GM18499 (cell line): ENCODE measurements at regions not wholly inside any gene's neighbourhood (a gene's known extent, or its start where the extent isn't known, plus 50 kb on each side); places are given as distances from the start of the nearest gene placed in this dataset.
A peak's percentile ranks its signal among the peaks of the same experiment; 100 is the strongest.

ENCODE experiments used
- ATAC-seq: cut with Tn5 transposase; IDR thresholded peaks from one replicate; pipeline ENCODE4 v1.9.1; 2021; ENCODE audit warnings: moderate number of reproducible peaks; ENCODE audit not compliant: insufficient read depth, unreplicated experiment

DNA sequence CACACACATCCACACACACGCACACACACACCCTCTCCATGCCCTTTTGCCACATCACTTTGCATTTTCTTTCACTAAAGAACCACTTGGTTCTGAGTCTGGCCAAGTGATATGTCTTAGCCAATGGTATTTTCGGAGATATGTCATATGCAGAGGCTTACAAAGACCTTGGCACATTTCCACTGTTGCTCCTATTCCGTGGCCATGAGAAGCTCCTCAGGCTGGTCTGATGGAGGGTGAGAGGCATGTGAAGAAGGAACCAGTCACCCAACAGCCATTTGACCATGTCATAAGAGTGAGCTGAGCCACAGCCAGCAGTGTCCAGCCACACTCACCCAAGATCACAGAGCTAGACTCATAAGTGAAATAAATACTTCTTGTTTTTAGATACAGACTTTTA, 212.6 kb upstream of the NAV2 start:
- ATAC-seq, result no peak

DNA sequence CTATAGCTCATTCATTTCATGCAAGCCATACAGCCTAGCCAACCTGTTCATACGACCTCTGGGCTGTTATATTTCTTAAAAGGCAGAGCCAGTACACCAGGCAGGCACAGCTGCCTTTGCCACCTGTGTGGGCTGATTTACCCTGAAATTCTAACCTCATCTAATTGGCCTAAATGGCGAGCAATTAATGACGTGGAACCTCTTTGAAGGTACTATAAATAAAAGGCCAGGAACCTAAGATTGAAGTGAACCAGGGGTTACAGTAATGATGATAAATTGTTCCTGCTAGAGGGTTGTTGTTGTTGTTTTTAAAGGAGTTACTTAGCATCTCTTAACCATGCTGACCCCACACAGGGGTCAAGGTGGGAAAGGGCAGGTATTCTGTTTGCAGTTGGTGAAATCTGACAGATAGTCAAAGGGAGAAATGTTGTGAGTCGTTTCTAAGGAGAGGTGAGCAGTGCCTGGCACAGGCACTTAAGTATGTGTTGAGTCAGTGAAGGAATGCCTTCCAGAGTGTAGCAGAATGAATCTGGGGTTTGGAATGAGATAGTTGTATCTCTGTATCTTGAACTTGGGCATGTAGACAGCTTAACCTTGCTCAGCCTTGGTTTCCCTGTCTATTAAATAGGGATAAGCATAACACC, 213.5 kb upstream of the NAV2 start:
- no peak for ATAC-seq

DNA sequence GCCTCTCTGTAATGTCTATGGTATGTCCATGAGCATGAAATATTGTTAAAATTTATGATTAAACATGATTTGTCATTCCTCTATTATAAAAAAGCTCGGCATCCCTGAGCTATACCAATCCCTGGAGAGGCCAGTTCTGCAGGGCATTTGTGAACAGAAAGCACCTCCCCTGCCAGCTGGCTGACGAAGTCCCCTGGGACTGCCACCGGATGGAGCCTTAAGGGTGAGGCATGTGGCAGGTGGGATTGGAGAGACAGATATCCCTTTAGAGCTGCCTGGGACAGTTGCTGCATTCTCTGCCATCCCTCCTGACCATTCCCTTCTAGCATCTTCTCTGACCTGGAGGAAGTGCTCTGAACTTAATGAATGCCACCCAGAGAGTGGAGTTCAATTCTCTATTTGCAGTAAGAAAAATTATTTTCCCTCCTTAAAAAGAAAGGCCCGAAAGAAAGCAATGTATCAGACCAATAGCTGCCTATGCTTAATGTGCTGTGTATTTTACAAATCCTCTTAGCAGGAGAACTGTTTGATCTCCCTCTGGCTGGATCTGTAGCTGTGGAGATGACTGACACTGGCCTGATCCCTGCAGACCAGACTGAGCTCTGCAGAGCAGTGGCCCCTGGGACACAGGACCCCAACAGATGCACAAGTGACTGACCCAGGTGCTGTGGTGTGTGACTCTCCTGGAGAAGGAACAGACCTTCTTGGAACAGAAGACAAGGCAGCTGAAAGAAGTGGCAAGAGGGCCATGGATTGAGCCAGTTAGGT, 219.0 kb upstream of the NAV2 start:
- no peak for ATAC-seq

DNA sequence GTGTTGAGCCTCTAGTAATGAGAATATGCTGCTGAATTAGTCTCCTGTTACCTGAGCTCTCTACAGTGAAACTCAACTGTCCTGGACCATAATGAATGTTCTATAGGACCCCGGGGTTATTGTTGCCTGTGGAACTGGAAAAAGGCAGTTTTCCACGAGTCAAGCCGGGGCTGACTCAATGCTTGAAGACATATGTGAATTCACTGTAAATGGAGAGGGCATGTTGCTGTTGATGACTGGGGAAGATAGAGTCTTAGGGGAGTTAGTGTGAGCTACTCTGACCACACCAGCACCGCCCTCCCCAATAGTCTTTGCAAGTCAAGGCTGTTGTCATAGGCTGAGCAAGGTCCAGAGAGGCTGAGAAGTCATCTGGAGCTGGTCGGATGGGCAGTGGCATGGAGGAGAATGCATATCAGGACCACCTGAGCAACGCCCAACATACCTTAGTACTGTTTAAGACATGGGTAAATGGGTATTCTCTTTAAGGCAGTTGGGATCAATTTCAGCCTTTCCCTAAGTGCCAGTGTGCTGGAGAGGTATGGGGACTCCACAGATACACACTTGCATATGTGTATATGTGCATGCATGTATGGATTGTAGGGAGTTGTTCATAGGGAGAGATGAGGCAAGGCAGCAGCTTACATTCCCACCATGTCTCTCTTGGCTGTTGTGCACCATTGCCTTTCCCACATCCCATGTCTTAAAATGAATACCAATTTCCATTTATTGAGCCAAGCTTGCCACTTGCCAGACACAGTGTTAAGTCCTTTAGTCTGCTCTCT, 230.1 kb upstream of the NAV2 start:
- ATAC-seq, result no peak

DNA sequence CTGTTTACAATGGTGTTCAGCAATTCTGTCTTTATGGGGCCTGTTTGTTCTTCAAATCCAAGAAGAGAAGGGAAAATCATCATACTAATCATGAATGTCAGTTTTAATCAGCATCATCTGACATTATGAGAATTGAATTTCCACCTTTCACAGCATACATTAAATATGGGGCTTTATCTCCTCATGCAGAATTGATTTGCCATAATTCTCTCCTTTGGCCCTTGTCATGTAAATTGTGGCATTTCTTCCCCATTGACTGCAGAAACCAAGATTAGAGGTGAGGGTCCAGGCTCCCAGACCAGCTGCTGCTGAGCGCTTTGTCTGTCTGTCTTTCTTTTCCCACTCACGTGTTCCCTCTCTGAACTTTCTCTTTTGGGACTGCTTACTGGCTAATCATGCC, 232.1 kb upstream of the NAV2 start:
- ATAC-seq, result no peak

DNA sequence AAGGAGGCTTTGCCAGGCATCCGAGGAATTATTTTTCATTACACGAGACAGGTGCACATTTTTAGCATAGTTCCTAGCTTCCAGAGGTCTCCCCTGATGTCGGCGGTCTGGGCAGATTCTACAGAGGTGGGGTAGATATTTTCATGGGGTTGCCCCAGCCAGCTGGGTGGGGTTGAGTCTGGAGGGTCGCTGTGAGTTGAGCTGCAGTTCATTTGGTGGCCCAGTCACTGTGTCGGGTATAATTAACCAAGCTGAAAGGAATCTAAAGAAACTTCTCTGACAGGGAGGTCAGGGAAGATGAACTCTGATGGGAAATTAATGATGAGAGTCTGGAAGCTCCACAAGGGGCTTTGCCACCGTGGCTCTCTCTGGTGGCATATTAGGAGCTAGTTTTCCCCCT, 233.7 kb upstream of the NAV2 start:
- ATAC-seq, result no peak

DNA sequence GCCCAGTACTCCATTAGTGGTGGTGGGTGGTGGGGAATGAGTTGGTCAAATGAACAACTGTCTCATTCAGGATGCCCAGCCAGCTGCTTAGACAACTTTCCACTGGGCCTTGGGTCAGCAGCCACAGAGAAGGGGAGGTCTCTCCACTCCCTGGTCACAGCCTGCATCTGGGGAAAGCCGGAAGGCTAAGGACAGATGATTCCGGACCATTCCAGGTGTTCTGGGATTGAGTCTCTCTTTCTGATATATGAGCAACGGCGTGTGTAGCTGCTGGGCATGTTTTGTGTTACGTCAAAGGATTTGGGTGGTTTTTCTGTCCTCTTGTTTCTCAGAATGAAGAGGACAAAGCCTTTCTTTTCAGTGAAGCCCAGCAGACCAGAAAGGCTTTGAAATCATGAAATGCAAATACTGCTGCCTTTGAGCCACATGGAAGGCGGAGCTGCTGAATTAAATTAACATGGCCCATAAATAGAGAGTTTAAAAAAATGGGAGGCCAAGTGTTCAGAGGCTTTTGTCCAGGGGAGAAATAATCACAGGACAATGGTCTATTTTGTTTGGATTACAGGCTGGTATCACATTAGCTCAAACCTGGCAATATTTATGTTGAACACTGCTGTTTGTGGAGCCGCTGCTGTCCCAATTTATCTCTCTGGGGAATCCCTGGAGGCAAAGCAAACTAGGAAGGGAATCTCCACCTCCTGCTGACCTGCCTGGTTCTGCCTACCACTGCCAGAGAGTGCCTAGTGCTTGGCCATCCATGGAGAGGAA, 234.4 kb upstream of the E2F8 start:
- ATAC-seq, result peak; percentile 51

DNA sequence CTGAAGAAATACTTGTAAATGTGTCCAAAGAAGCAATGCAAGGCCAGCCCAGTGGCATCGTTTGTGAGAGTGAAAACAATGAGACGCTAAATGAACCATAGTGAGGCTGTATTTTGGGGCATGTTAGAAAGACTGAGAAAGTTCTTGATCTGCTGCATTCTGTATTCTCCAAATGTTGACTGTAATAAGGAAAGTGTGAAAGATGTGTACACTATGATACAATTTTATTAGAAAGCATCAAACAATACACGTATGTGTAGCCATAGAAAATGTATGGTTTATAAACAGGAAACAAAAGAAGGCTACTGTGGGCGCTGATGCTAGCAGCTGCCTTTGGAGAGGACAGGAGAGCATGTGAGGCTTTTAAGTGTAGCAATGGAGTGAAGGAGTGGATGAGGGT, 233.5 kb upstream of the E2F8 start:
- ATAC-seq, result no peak

DNA sequence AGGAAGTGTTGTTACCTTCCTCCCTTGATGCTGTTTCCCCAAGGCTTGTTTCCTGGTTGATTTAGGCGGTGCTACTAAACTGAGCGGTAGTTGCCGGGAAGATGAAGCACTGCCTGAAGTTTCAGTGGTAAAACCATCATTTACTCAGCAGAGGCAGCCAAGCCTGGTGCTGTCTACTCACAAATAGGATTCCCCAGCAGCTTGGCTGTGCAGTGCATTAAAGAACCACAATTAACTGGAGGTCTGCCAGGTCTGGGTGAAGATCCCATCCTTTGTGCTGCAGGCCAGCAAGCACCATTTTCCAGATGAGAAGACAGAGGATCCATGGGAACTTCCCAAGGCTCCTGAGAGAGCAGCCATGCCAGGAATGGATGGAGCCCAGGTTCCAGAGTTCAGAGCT, 231.9 kb upstream of the E2F8 start:
- no peak for ATAC-seq

DNA sequence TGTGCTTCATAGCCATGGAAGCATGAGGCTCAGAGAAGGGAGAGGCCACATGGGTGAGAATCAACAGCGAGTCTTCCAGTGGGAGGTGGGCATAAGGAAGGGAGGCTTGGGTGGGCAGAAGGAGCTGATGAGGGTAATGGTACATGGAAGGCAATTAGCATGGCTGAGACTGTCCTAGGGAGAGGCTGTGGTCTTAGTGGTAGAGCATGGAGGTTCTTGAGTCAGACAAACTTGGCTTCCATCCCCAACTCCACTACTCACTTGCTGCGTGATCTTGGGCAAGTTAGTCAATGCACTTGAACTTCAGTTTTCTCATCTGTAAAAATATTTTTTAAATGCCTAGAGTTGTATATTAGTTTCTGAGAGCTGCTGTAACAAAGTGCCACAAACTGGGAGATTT, 227.2 kb upstream of the E2F8 start:
- ATAC-seq, result no peak

DNA sequence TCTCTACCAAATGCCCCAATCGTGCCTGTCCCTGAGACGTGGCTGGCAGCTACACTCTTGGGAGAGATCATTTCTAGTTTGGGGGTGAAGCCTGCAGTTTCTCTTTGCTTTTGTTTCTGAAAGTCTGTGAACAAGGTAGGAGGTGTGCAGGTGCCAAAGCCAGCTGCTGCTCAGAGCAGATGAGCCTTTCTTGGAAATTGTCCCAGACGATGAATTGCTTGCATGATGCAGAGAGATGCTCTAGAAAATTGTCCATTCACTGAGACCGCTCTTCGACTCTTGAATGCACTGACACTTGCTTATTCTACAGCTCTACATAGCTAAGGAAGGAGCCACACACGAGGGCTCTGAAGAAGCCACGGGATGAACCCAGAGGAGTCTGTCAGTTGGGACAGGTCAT, 225.6 kb upstream of the E2F8 start:
- no peak for ATAC-seq

DNA sequence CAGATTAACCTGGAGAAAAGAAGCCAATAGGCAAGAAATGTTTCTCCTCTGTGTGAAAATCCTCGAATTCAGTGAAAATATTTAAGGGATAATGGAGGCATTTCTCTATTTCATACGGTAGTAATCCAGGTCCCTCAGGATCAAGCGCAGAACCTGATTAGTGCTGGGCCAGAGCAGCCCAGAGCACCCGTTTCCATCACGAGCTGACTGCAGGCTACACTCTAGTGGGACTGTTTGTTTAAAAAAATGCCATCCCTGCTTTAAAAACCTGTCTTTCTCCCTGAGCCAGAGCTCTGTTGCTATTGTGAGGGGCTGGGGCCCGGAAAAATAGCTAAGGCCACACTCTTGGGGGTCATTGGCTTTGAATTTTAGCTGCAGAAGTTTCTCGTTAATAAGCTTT, 223.2 kb upstream of the E2F8 start:
- ATAC-seq, result no peak

DNA sequence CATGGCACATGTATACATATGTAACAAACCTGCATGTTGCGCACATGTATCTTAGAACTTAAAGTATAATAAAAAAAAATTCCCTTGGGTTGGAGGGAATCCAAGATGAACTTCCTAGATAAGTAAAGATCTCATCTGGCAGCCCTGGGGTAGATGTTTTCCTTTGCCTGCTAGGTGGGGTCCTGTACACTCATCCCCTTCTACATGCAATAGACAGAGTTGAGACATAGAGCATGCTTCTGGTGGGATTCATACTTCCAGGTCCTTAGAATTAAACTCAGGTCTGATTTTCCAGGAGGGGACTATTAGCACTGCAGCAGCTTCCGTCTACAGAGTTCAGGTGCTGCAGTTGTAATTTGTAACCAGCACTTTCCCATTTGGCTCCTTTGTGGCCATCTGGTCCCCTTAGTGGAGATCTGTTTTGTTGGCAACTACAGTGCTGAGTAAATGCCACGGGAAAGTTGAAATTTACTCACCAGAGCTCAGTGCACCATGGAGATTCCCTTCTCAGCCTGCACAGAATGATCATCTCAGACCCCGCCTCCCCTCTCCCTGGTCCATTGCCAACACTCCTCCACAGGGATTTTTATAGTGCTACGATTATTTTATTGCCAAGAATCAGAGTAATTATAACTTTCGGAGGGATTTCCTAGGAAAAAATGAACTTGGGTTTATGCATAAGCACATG, 220.1 kb upstream of the E2F8 start:
- ATAC-seq, result no peak

DNA sequence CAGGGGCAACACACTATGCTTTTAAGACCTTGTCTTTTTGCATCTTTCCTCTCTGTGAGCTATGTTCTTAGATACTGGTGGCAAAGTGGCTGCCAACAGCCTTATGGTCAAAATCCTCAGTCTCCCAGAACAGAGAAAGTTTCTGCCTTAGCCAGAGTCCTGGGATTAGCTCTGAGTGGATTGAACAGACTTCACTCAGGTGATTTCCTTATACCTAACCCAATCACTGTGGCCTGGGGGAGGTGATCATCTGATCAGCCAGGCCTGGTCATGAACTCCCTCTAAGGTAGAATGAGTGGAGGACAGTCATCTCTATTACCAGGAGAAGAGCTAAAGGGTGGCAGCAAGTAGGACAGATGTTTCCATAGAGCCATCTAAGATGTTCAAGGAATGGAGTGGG, 218.5 kb upstream of the E2F8 start:
- no peak for ATAC-seq

DNA sequence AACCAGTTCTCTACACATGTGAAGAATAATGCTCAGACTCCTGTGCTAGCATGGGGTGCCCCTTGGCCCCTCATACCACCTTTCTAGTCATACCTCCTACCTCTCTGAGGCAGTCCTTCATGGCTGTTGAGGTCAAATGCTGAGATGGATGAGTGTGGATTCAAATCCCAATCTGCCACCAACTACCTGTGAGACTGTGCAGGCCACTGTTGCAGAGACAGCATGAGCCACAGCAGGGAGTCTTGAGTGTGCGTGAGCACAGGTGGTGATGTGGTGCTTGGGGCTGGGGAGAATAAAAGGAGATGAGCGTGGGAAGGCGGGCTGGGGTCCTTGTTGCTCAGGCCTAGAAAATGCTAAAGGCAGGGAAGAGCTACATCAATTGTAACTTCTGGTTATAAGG, 218.0 kb upstream of the E2F8 start:
- ATAC-seq, result no peak

DNA sequence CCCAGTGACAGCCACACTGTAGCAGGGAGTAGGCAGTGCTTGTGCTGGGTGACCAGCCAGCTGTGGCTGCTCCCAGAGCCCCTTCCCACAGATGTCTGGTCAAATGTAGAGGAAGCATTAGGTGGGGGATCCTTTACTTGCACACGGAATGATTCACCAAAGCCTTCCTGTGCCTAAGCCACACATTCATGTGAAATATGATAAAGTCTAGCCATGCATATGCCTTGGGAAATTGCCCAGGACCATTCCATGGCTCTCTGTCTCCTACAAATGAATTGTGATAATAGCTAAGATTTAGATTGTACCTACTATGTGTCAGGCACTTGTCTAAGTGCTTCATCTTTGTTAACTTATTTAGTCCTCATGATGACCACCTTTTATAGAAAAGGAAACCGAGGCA, 217.5 kb upstream of the E2F8 start:
- ATAC-seq, result no peak

DNA sequence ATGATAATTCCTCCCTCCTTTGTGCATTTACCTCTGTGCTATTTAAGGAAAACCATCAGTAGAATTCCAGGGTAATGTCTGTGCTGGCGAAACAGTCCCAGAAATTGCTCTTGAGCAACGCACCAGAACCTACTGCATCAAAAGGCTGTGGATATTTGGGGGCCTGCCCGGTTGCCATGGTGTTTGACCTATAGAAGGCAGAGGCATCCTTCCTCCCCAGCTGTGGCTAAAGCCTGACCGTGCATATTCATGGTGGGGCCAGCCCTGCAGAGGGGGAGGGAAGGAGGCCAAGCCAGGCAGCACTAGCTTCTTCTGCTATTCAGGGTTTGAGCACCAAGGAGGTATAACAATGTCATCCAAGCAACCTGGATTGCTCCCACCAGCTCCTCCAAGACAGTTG, 215.0 kb upstream of the E2F8 start:
- ATAC-seq, result no peak

DNA sequence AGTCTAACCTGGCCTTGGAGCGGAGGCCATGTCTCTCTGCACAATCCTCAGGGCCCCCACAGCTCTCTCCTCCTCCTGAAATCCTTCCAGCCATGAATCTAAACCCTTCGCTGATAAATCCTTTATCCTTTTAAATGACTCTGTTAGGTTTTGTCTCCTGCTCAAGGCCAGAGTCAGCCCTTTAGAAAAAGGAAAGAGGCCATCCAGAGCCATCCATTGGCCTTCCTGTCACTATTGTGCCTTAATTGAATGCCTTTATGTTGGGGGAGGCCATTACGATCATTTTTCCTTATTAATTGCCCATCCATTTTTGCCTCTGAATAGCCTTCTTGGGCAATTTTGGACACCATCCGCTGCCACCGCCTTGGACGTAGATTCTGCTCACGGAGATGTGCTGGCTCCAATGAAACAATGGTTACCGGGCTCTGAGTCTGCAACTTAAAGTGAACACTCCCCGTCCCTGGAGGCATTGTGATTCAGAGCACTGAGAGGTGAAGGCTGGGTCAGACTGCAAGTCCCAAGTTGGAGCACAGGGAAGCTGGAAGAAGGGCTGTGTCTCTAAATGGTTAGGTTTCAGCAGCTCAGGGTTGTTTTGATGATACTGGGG, 213.0 kb upstream of the E2F8 start:
- ATAC-seq, result no peak

DNA sequence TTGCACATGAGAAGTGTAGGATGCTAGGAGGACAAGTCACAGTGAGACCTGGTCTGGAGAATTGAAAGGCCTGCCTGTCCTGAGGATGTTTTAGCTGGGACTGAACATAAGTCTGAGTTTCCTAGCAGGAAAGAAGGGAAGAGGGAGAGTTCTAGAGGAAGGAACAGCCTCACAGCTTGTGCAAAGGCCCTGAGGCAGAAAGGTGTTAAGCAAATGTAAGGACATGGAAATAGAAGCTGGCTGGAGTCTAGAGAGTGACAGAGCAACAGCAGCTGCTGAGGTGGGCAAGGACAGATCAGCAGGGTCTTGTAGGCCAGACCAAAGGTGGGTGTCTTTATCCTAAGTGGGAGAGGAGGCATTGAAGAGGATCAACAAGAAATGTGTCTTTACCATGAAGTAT, 210.9 kb upstream of the E2F8 start:
- ATAC-seq, result no peak

DNA sequence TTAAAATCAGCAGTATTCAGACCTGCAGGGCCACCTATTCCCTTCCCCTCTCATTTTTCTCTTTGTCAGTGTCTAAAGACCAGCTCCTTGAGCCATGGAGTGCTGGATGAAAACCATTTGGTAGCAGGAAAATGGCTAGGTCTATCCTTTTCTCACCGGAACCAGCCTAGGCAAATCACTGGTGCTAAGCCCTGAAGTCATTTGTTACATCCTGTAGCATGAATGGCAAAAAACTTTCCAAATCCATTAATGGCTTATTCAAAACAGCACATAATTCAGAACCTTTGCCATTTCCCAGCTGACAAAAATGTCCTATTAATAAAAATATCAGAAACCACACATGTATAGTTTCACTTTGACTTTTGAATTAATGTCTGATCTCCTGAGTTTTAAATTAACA, 209.5 kb upstream of the E2F8 start:
- no peak for ATAC-seq
